Stimulated activated naive CD8-positive, alpha-beta T cell treated with anti-CD3 and anti-CD28 coated beads, Interleukin-15, amount 100 ng/mL, for 72 hours (primary cell): ENCODE measurements at regions not wholly inside any gene's neighbourhood (a gene's known extent, or its start where the extent isn't known, plus 50 kb on each side); places are given as distances from the start of the nearest gene placed in this dataset.
A peak's percentile ranks its signal among the peaks of the same experiment; 100 is the strongest.
"Not testable (repeated sequence)": the region's sequence is repeated elsewhere in the genome, so short reads cannot be mapped to it uniquely, and the experiment has no call there.

Experiments used
- ATAC-seq: fragments of 150-1000 bp; cut with Tn5 transposase; 2 replicates; pipeline ENCODE4 v1.10.0; 2021; ENCODE audit warnings: mild to moderate bottlenecking, moderate library complexity
- DNase-seq, 2 donors: peaks; one replicate each; pipeline ENCODE4 v3.0.0; 2021 to 2022
- H3K27ac Mint-ChIP-seq, 2 donors: one replicate each; pipeline ENCODE4 v1.8.0; 2022; ENCODE audit warnings: mild to moderate bottlenecking in 2 of 2, mixed read lengths in 2 of 2, moderate library complexity in 2 of 2
- H3K27me3 Mint-ChIP-seq: one replicate; pipeline ENCODE4 v1.8.0; 2022; ENCODE audit warnings: mixed read lengths
- H3K4me1 Mint-ChIP-seq: one replicate; pipeline ENCODE4 v1.8.0; 2022; ENCODE audit warnings: mild to moderate bottlenecking, mixed read lengths
- H3K4me3 Mint-ChIP-seq, 2 donors: one replicate each; pipeline ENCODE4 v1.8.0; 2022; ENCODE audit warnings: mild to moderate bottlenecking in 2 of 2, mixed read lengths in 2 of 2, moderate library complexity in 1 of 2
- H3K9me3 Mint-ChIP-seq, 2 donors: one replicate each; pipeline ENCODE4 v1.8.0; 2022; ENCODE audit warnings: mixed read lengths in 2 of 2

DNA sequence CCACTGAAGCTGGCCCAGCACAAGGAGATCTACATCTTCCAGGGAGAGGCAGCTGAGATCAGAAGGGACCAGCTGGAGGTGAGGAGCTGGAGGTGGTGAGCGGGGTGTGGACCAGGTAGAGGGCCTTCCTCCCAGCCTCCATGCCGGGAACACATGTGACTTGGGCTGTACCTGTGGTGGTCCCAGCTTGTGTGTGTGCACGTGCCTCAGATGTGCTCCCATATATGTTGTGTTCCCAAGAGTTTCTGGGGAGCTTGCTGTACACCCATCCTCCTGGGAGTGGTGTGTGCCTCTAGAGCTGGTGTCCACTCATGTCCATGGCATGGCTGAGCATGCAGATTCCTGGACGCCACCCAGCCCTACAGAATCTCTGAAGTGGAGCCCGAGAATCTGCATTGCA is 183.7 kb upstream of the AKAP13 start:
- H3K4me1 Mint-ChIP-seq, H3K27me3 Mint-ChIP-seq: not testable (repeated sequence)

DNA sequence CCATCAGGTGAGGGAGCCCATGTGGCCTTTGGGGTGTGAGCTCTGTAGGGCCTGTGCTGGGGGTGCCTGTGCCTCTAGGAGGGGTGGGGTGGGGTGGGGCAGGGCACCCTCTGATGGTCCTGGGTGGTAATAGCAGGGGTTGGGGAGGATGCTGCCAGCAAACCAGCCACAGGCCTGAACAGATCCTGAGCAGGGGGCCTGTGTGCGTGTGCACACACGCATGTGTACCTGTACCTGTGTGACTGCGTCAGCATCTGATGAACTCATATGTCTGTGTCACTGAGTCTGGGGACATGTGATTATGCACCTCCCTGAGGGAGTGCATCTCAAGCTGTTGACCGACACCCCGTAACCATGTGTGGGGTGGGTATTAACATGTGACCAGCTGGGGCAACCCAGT is 182.8 kb upstream of the AKAP13 start:
- H3K27ac Mint-ChIP-seq, H3K27me3 Mint-ChIP-seq, H3K4me3 Mint-ChIP-seq, H3K4me1 Mint-ChIP-seq, DNase-seq, H3K9me3 Mint-ChIP-seq: not testable (repeated sequence)
- ATAC-seq = peak; percentile 25

More for the DNA sequence above, 183.7 kb upstream of the AKAP13 start:
- H3K27ac Mint-ChIP-seq, H3K9me3 Mint-ChIP-seq, ATAC-seq, DNase-seq, H3K4me3 Mint-ChIP-seq: not testable (repeated sequence)

- not testable (repeated sequence) for H3K27ac Mint-ChIP-seq, ATAC-seq, H3K27me3 Mint-ChIP-seq, H3K4me1 Mint-ChIP-seq, DNase-seq, H3K9me3 Mint-ChIP-seq, H3K4me3 Mint-ChIP-seq
These were observed 182.0 kb upstream of the AKAP13 start for GRCh38 chr15:85198432-85198831.

DNA sequence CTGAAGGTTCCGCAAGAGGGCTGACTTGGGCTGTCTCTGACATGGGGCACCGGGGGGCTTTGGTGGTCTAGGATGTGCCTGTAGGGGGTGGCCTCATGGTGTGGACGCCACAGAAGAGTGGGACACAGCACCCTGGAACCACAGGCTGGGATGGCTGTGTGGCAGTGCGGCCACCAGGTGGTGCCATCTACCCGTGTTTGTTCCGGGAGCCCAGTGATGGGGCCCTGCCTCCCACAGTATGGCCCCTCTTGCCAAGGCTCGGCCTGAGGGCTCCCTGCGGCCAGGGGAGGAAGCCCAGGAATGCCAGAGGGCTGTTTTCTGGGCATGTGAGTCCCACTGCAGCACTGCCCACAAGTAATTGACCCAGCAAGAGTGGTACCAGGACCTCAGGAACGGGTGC is 180.2 kb upstream of the AKAP13 start:
- not testable (repeated sequence) for DNase-seq, H3K4me3 Mint-ChIP-seq, H3K27me3 Mint-ChIP-seq, H3K9me3 Mint-ChIP-seq, H3K27ac Mint-ChIP-seq, H3K4me1 Mint-ChIP-seq
- peak; percentile 92 for ATAC-seq

DNA sequence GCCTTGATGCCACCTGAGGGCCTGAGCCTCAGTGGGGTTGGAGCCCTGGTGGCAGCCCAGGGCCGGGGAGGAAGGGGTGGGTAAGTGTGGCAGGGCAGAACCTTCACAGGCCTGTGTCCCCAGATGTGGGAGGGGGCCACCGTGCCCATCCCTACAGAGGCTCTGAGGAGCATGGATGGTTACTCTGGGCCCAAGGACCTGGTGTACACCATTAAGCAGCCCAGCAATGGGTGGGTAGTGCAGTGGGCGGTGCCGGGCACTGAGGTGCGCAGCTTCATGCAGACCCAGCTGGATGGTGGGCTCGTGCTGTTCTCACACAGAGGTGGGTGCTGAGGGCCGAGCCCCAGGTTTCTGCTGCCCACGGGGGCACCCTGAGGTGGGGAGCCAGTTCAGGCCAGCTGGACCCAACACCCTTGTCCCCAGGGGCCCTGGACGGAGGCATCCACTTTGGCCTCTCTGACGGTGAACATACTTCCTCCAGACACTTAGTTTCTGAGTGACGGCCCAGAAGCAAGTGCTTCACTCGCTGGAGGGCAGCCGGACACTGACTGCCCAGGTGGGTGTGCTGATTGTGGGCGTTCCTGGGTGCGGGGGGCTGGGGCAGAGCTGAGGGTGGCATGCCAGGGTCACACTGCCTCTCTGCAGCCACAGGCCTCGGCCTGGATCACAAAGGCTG is 179.1 kb upstream of the AKAP13 start:
- H3K9me3 Mint-ChIP-seq, H3K27me3 Mint-ChIP-seq, H3K4me3 Mint-ChIP-seq, H3K4me1 Mint-ChIP-seq, H3K27ac Mint-ChIP-seq, DNase-seq: not testable (repeated sequence)
- ATAC-seq = peak; percentile 26

DNA sequence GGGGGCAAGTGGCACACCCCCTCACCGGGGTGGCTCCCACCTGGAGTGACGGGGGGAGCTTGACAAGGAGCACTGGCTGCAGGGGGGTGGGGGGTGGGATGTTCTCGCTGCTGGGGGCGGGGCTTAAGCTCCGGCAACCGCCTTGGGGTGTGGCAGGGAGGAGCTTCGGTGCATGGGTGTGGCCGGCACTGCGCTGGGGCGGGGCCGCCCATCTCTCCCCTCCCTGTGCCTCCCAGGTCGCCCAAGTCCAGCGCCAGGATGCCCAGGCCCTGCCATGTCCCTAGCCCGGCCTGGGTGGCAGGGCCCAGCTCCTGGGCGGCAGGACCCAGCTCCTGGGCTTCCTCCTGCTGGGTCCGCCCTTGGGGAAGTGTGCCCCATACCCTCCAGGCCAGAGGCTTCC is 175.9 kb upstream of the AKAP13 start:
- not testable (repeated sequence) for ATAC-seq, DNase-seq, H3K27me3 Mint-ChIP-seq, H3K27ac Mint-ChIP-seq, H3K9me3 Mint-ChIP-seq, H3K4me3 Mint-ChIP-seq, H3K4me1 Mint-ChIP-seq

DNA sequence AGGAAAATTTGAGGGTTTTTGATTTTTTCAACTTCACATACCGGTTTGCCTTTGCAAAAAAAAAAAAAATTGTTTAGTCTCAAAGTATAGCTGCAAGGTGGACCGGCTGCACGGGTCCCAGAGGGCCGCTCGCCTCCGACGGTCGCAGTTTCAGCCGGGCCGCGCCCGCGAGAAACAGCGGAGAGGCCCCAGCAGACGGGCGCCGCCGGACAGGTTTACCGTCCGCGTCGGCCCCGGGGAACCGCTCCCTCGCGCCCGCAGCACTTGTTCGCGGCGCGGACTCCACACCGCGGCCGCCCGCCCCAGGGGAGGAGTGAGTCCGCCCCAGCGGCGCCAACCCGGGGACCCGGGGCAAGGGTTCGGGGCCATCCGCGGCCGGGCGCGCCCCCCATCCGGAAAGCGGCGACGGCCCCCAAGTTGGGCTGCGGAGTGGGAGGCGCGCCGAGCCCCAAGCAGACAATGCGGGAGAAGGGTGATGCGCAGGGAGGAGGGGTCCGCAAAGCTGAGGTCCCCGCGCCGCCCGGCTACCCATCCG is 146.5 kb upstream of the AKAP13 start:
- DNase-seq, H3K4me1 Mint-ChIP-seq, H3K27me3 Mint-ChIP-seq, ATAC-seq, H3K9me3 Mint-ChIP-seq, H3K27ac Mint-ChIP-seq, H3K4me3 Mint-ChIP-seq: not testable (repeated sequence)

GRCh38 chr15:85234450-85235196 is 145.8 kb upstream of the AKAP13 start:
- H3K4me1 Mint-ChIP-seq, H3K27me3 Mint-ChIP-seq, H3K9me3 Mint-ChIP-seq, H3K27ac Mint-ChIP-seq, ATAC-seq: not testable (repeated sequence)
- H3K4me3 Mint-ChIP-seq = peak overlapping the region; percentile 42 to 53
- DNase-seq = peak; percentile 54 to 65

GRCh38 chr15:85244056-85244455 is 136.3 kb upstream of the AKAP13 start:
- not testable (repeated sequence) for DNase-seq, H3K9me3 Mint-ChIP-seq, ATAC-seq, H3K4me3 Mint-ChIP-seq, H3K27me3 Mint-ChIP-seq, H3K4me1 Mint-ChIP-seq, H3K27ac Mint-ChIP-seq

DNA sequence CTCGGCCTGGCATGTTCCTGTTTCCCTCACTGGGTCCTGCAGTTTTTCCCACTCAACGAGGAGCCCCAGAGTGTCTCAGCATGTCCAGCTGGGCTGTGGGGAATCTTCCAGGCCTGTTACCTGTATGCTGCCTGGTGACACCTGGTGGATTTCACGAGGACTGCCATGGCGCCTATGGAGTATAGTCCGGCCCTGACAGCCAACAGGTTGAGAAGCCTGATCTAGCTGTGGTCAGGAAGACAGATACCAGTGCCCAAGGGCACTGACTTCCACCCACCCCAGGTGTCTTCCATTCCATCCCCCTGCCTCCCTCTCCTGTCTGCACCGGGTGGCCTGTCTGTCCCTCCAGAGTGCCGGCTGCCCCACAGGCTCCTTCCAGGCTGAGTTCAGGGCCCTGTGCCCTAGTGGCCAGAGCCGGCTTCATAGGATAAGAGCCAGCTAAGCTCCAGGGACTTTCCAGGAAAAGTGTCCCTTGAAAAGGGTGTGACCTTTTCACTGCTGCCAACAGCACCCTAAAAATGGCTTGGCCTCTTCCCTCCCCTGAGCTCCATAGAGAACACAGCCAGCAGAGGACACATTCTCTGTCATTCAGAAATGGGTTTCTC is 129.4 kb upstream of the AKAP13 start:
- H3K4me3 Mint-ChIP-seq, ATAC-seq, H3K4me1 Mint-ChIP-seq, H3K9me3 Mint-ChIP-seq, H3K27me3 Mint-ChIP-seq, H3K27ac Mint-ChIP-seq, DNase-seq: not testable (repeated sequence)

- H3K4me1 Mint-ChIP-seq, H3K27ac Mint-ChIP-seq, H3K9me3 Mint-ChIP-seq, ATAC-seq, H3K27me3 Mint-ChIP-seq, DNase-seq, H3K4me3 Mint-ChIP-seq: not testable (repeated sequence)
These were observed 127.0 kb upstream of the AKAP13 start for GRCh38 chr15:85253196-85253915.

GRCh38 chr15:85254961-85255360 is 125.4 kb upstream of the AKAP13 start:
- not testable (repeated sequence) for ATAC-seq, DNase-seq, H3K27me3 Mint-ChIP-seq, H3K4me1 Mint-ChIP-seq, H3K4me3 Mint-ChIP-seq, H3K27ac Mint-ChIP-seq, H3K9me3 Mint-ChIP-seq

GRCh38 chr15:85255502-85255901 is 124.9 kb upstream of the AKAP13 start:
- not testable (repeated sequence) for DNase-seq, H3K4me1 Mint-ChIP-seq, H3K4me3 Mint-ChIP-seq, H3K27me3 Mint-ChIP-seq, ATAC-seq, H3K9me3 Mint-ChIP-seq, H3K27ac Mint-ChIP-seq

- not testable (repeated sequence) for ATAC-seq, H3K9me3 Mint-ChIP-seq, DNase-seq, H3K4me3 Mint-ChIP-seq, H3K4me1 Mint-ChIP-seq, H3K27me3 Mint-ChIP-seq
- peak overlapping the region in 1 of 2 donors; percentile 78 for H3K27ac Mint-ChIP-seq
These were observed 124.1 kb upstream of the AKAP13 start for GRCh38 chr15:85256009-85256997.

GRCh38 chr15:85258062-85258445 is 122.3 kb upstream of the AKAP13 start:
- H3K4me3 Mint-ChIP-seq, H3K9me3 Mint-ChIP-seq, H3K27me3 Mint-ChIP-seq, H3K4me1 Mint-ChIP-seq, DNase-seq, H3K27ac Mint-ChIP-seq: not testable (repeated sequence)
- peak; percentile 22 for ATAC-seq
